T-cell (primary cell): ENCODE measurements at regions not wholly inside any gene's neighbourhood (a gene's known extent, or its start where the extent isn't known, plus 50 kb on each side); places are given as distances from the start of the nearest gene placed in this dataset.

Experiments
- ATAC-seq, 4 experiments: fragments of 200-7000 bp in 3 of 4; fragments of 150-1000 bp in 1 of 4; cut with Tn5 transposase; replicated peaks in 1 of 4; 1 replicate in 3 of 4; 2 replicates in 1 of 4; pipeline ENCODE4 v1.10.0; 2021; ENCODE audit warnings: moderate library complexity in 3 of 4, mild to moderate bottlenecking in 2 of 4, moderate number of reproducible peaks in 1 of 4
- CTCF ChIA-PET, 2 donors: fragments of 300-600 bp; sonication (Branson Sonifier 250); formaldehyde crosslinking; loops; one replicate each; lab custom pipeline; 2022; ENCODE audit warnings: antibody characterized with exemption in 2 of 2; lab: Charles Lee
- POLR2A ChIA-PET, 2 donors: fragments of 300-600 bp; sonication (Branson Sonifier 250); formaldehyde crosslinking; loops; one replicate each; lab custom pipeline; 2022; ENCODE audit warnings: antibody characterized with exemption in 2 of 2; lab: Charles Lee
- DNase-seq, 35 experiments: peaks; one replicate each; pipeline versions ENCODE4 v3.0.0 to v3.0.0-alpha.2; 2013 to 2023
- H3K27ac ChIP-seq: one replicate; pipeline ENCODE4 v1.5.1; 2013; ENCODE audit warnings: low read length
- H3K27me3 ChIP-seq, 2 experiments: replicated peaks in 1 of 2; 1 replicate in 1 of 2; 2 replicates in 1 of 2; pipeline versions ENCODE4 v1.6.1 to v1.7.0; 2013; ENCODE audit warnings: low read length in 1 of 2, mixed read lengths in 1 of 2; ENCODE audit not compliant: control insufficient read depth in 2 of 2, insufficient read depth in 2 of 2; ENCODE audit errors: extremely low read depth in 1 of 2
- H3K36me3 ChIP-seq, 2 donors: 1 replicate in 1 of 2; 2 replicates in 1 of 2; pipeline versions ENCODE4 v1.6.1 to v1.7.0; 2013; ENCODE audit warnings: low read length in 1 of 2; ENCODE audit not compliant: control insufficient read depth in 2 of 2, insufficient read depth in 1 of 2; ENCODE audit errors: extremely low read depth in 1 of 2
- H3K4me1 ChIP-seq, 2 experiments: 1 replicate in 1 of 2; 2 replicates in 1 of 2; pipeline versions ENCODE4 v1.6.1 to v1.7.0; 2013; ENCODE audit warnings: low read length in 2 of 2, mixed read lengths in 1 of 2; ENCODE audit not compliant: insufficient read depth in 2 of 2, control insufficient read depth in 1 of 2; ENCODE audit errors: extremely low read depth in 1 of 2
- H3K4me3 ChIP-seq, 2 donors: 1 replicate in 1 of 2; 2 replicates in 1 of 2; pipeline versions ENCODE4 v1.5.1 to v1.7.0; 2013; ENCODE audit warnings: mild to moderate bottlenecking in 2 of 2, low read length in 1 of 2, moderate library complexity in 1 of 2; ENCODE audit not compliant: control insufficient read depth in 1 of 2; ENCODE audit errors: extremely low read depth in 1 of 2
- H3K9me3 ChIP-seq: 2 replicates; pipeline ENCODE4 v1.7.0; 2013
- H3K27ac Mint-ChIP-seq, 2 donors: one replicate each; pipeline ENCODE4 v1.8.0; 2020 to 2021; ENCODE audit warnings: mild to moderate bottlenecking in 2 of 2, mixed read lengths in 2 of 2
- H3K27me3 Mint-ChIP-seq, 2 donors: one replicate each; pipeline ENCODE4 v1.8.0; 2021 to 2022; ENCODE audit warnings: mixed read lengths in 2 of 2
- H3K36me3 Mint-ChIP-seq: one replicate; pipeline ENCODE4 v1.8.0; 2021; ENCODE audit warnings: mixed read lengths
- H3K4me1 Mint-ChIP-seq, 3 donors: one replicate each; pipeline ENCODE4 v1.8.0; 2020 to 2022; ENCODE audit warnings: mixed read lengths in 3 of 3, mild to moderate bottlenecking in 1 of 3
- H3K4me3 Mint-ChIP-seq, 3 donors: one replicate each; pipeline ENCODE4 v1.8.0; 2020 to 2022; ENCODE audit warnings: mild to moderate bottlenecking in 3 of 3, mixed read lengths in 3 of 3, moderate library complexity in 3 of 3
- H3K9me3 Mint-ChIP-seq, 3 donors: one replicate each; pipeline ENCODE4 v1.8.0; 2020 to 2022; ENCODE audit warnings: mixed read lengths in 3 of 3
- WGBS: methylation state at CpG from one replicate; pipeline ENCODE4 v1.1.5; 2013; ENCODE audit warnings: missing lambda C conversion rate; ENCODE audit not compliant: insufficient coverage; 5-methylcytosine and 5-hydroxymethylcytosine counted together

DNA sequence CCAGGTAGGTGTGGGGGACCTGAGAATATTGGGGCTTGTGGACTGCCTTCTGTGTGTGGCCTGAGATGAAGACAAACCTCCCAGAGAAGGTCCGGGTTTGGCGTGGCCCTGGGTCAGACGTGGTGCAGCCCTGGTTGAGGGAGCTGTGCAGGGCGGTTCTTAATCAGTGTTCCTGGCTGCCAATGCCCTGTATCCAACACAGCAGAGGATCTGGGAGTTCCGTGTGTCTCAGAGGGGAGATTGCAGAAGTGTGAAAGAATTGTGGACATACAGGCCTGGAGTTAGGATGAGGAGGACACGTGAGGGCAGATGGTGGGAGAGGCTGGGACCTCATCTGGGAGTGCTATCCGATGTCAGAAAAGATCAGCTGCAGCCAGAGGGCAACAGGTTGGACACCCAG lies 102.0 kb upstream of the NECTIN1 start:
- no peak overlapping the region for H3K4me3 Mint-ChIP-seq
- H3K9me3 Mint-ChIP-seq, result peaks cover 0 to under 1% (median under 1%) of the 10 kb centered on the region in 3 donors
- no peaks in the 10 kb centered on the region for H3K36me3 Mint-ChIP-seq
- Histone ChIP-seq H3K36me3 (no peaks in the 10 kb centered on the region), H3K27ac (no peak overlapping the region), H3K4me1 (no peaks in the 10 kb centered on the region), H3K9me3 (no peaks in the 10 kb centered on the region), H3K4me3 (no peak overlapping the region), H3K27me3 (peaks cover 2 to 29% of the 10 kb centered on the region in 2 experiments)
- ATAC-seq, result no peak
- H3K27me3 Mint-ChIP-seq, result peaks cover 54 to 64% of the 10 kb centered on the region in 2 donors
- no peak overlapping the region for H3K27ac Mint-ChIP-seq
- 61% methylated on average over 6 of the region's 7 CpGs for WGBS
- no peaks in the 10 kb centered on the region for H3K4me1 Mint-ChIP-seq
- DNase-seq, result no peak
- ChIA-PET CTCF (no interaction called here), POLR2A (no interaction called here)

GRCh38 chr11:119830400-119830799 lies 101.4 kb upstream of the NECTIN1 start:
- no peak overlapping the region for H3K4me3 ChIP-seq
- no peaks in the 10 kb centered on the region for H3K4me1 ChIP-seq
- H3K4me3 Mint-ChIP-seq, result no peak overlapping the region
- no peak overlapping the region for H3K27ac ChIP-seq
- ATAC-seq (no peak), DNase-seq (no peak)
- ChIA-PET CTCF (no interaction called here), POLR2A (no interaction called here)
- WGBS, result 25% methylated on average over 1 of the region's 6 CpGs
- H3K27me3 Mint-ChIP-seq, result peaks cover 55 to 57% of the 10 kb centered on the region in 2 donors
- H3K36me3 Mint-ChIP-seq, result no peaks in the 10 kb centered on the region
- no peak overlapping the region for H3K27ac Mint-ChIP-seq
- H3K36me3 ChIP-seq, result no peaks in the 10 kb centered on the region
- H3K9me3 Mint-ChIP-seq, result peaks cover 4 to 6% (median 5%) of the 10 kb centered on the region in 3 donors
- H3K9me3 ChIP-seq, result no peaks in the 10 kb centered on the region
- H3K4me1 Mint-ChIP-seq, result no peaks in the 10 kb centered on the region
- H3K27me3 ChIP-seq, result peaks cover 2 to 29% of the 10 kb centered on the region in 2 experiments

GRCh38 chr11:119829402-119829801 lies 100.4 kb upstream of the NECTIN1 start:
- Histone ChIP-seq H3K27ac (no peak overlapping the region), H3K36me3 (no peaks in the 10 kb centered on the region), H3K4me3 (no peak overlapping the region), H3K4me1 (no peaks in the 10 kb centered on the region), H3K9me3 (no peaks in the 10 kb centered on the region), H3K27me3 (peaks cover 2 to 30% of the 10 kb centered on the region in 2 experiments)
- CTCF ChIA-PET, result interaction anchor here in 1 of 2 donors (0.6 kb wide), 1 partner anchor 37 kb away, joined by 8 read pairs; no protein-coding TSS in a partner anchor
- Mint-ChIP-seq H3K36me3 (no peaks in the 10 kb centered on the region), H3K27me3 (peaks cover 49 to 54% of the 10 kb centered on the region in 2 donors), H3K9me3 (peaks cover 4 to 12% (median 5%) of the 10 kb centered on the region in 3 donors), H3K4me1 (no peaks in the 10 kb centered on the region), H3K4me3 (no peak overlapping the region), H3K27ac (no peak overlapping the region)
- POLR2A ChIA-PET, result no interaction called here
- no peak for DNase-seq
- 55% methylated on average over 1 of the region's 3 CpGs for WGBS
- ATAC-seq, result no peak

DNA sequence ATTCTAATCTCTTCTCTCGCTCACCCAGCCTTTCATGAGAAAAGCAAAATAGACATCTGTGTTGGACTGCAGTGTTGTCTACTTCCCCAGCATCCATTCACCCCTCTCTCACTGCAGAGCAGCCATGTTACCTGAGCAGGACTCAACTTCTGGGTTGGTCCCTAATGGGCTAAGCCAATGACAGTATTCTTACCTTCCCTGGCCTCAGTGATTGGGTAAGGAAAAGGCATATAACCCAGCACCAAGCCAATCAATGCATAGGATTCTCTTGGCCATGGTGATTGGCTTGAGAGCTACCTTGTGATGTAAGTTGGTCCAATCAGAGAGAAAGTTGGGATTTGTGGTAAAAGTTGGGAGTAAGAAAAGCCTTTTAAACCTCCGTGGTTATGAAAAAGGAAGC lies 99.8 kb upstream of the NECTIN1 start:
- no peaks in the 10 kb centered on the region for H3K36me3 Mint-ChIP-seq
- DNase-seq (no peak), ATAC-seq (no peak)
- H3K27me3 Mint-ChIP-seq, result peaks cover 44 to 49% of the 10 kb centered on the region in 2 donors
- no peaks in the 10 kb centered on the region for H3K9me3 ChIP-seq
- ChIA-PET POLR2A (no interaction called here), CTCF (interaction anchor here in 1 of 2 donors (0.6 kb wide), 1 partner anchor 36 kb away, joined by 8 read pairs; no protein-coding TSS in a partner anchor)
- H3K9me3 Mint-ChIP-seq, result peaks cover 4 to 12% (median 5%) of the 10 kb centered on the region in 3 donors
- no peak overlapping the region for H3K4me3 ChIP-seq
- no peaks in the 10 kb centered on the region for H3K4me1 Mint-ChIP-seq
- H3K27ac ChIP-seq, result no peak overlapping the region
- no peaks in the 10 kb centered on the region for H3K4me1 ChIP-seq
- no peak overlapping the region for H3K4me3 Mint-ChIP-seq
- 56% methylated on average over 1 of the region's 2 CpGs for WGBS
- H3K27me3 ChIP-seq, result peaks cover 2 to 36% of the 10 kb centered on the region in 2 experiments
- no peaks in the 10 kb centered on the region for H3K36me3 ChIP-seq
- H3K27ac Mint-ChIP-seq, result no peak overlapping the region

DNA sequence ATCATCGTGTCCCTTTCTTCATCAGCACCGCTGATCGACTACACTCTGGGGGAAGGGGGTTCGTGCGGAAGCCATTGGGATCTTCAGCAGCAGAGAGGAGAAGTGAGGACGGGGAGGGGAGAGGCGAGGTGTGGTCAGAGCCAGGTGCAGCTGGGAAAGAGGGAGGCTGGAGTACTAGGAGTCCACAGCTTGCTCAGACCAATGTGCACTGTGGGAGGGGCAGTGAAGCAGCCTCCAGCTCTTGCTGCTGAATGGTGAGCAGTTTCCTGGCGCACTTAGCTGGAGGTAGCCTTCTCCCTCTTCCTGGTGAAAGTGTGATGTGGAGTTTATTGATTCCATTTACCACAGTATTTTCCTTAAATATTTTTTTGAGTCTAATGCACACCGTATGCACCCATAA lies 99.0 kb upstream of the NECTIN1 start:
- no peaks in the 10 kb centered on the region for H3K9me3 ChIP-seq
- no peaks in the 10 kb centered on the region for H3K36me3 ChIP-seq
- peaks cover 2 to 33% of the 10 kb centered on the region in 2 experiments for H3K27me3 ChIP-seq
- ChIA-PET POLR2A (no interaction called here), CTCF (no interaction called here)
- peaks cover 4 to 12% (median 5%) of the 10 kb centered on the region in 3 donors for H3K9me3 Mint-ChIP-seq
- H3K4me1 Mint-ChIP-seq, result no peaks in the 10 kb centered on the region
- no peaks in the 10 kb centered on the region for H3K36me3 Mint-ChIP-seq
- no peak for DNase-seq
- peaks cover 40 to 46% of the 10 kb centered on the region in 2 donors for H3K27me3 Mint-ChIP-seq
- ATAC-seq, result no peak
- H3K4me3 Mint-ChIP-seq, result no peak overlapping the region
- no peak overlapping the region for H3K4me3 ChIP-seq
- H3K4me1 ChIP-seq, result no peaks in the 10 kb centered on the region
- no peak overlapping the region for H3K27ac ChIP-seq
- WGBS, result 63% methylated on average over 4 of the region's 9 CpGs
- no peak overlapping the region for H3K27ac Mint-ChIP-seq

GRCh38 chr11:119827113-119827512 lies 98.1 kb upstream of the NECTIN1 start:
- WGBS, result 0% methylated on average over 1 of the region's 2 CpGs
- Histone ChIP-seq H3K4me1 (no peaks in the 10 kb centered on the region), H3K9me3 (no peaks in the 10 kb centered on the region), H3K27ac (no peak overlapping the region), H3K36me3 (no peaks in the 10 kb centered on the region), H3K27me3 (peaks cover 2 to 34% of the 10 kb centered on the region in 2 experiments), H3K4me3 (no peak overlapping the region)
- Mint-ChIP-seq H3K27me3 (peaks cover 37 to 44% of the 10 kb centered on the region in 2 donors), H3K9me3 (peaks cover 4 to 12% (median 5%) of the 10 kb centered on the region in 3 donors), H3K4me3 (no peak overlapping the region), H3K27ac (no peak overlapping the region), H3K4me1 (no peaks in the 10 kb centered on the region), H3K36me3 (no peaks in the 10 kb centered on the region)
- ATAC-seq, result no peak
- ChIA-PET POLR2A (no interaction called here), CTCF (no interaction called here)
- no peak for DNase-seq

- ATAC-seq (no peak), DNase-seq (no peak)
- Histone ChIP-seq H3K27me3 (peaks cover 0 to 33% of the 10 kb centered on the region in 2 experiments), H3K36me3 (no peaks in the 10 kb centered on the region), H3K4me3 (no peak overlapping the region), H3K9me3 (no peaks in the 10 kb centered on the region), H3K4me1 (no peaks in the 10 kb centered on the region), H3K27ac (no peak overlapping the region)
- POLR2A ChIA-PET, result no interaction called here
- Mint-ChIP-seq H3K36me3 (no peaks in the 10 kb centered on the region), H3K27ac (no peak overlapping the region), H3K4me1 (no peaks in the 10 kb centered on the region), H3K27me3 (peaks cover 25 to 31% of the 10 kb centered on the region in 2 donors), H3K9me3 (peaks cover 4 to 12% (median 5%) of the 10 kb centered on the region in 3 donors), H3K4me3 (no peak overlapping the region)
- WGBS, result 82% methylated on average over 10 of the region's 15 CpGs
- CTCF ChIA-PET, result no interaction called here
These were observed 94.1 kb upstream of the NECTIN1 start for GRCh38 chr11:119823077-119823476.
